C4-2B (cell line): ENCODE measurements at regions not wholly inside any gene's neighbourhood (a gene's known extent, or its start where the extent isn't known, plus 50 kb on each side); places are given as distances from the start of the nearest gene placed in this dataset.

Experiments
- ZFX ChIP-seq: fragments of 450-650 bp; IDR thresholded peaks from 2 replicates; pipeline ENCODE4 v1.6.1; 2017
- TF ChIP-seq, protein P1 (sequence below): fragments of 450-650 bp; conservative IDR thresholded peaks from 2 replicates; pipeline ENCODE4 v1.5.1; 2017; ENCODE audit warnings: mild to moderate bottlenecking

DNA sequence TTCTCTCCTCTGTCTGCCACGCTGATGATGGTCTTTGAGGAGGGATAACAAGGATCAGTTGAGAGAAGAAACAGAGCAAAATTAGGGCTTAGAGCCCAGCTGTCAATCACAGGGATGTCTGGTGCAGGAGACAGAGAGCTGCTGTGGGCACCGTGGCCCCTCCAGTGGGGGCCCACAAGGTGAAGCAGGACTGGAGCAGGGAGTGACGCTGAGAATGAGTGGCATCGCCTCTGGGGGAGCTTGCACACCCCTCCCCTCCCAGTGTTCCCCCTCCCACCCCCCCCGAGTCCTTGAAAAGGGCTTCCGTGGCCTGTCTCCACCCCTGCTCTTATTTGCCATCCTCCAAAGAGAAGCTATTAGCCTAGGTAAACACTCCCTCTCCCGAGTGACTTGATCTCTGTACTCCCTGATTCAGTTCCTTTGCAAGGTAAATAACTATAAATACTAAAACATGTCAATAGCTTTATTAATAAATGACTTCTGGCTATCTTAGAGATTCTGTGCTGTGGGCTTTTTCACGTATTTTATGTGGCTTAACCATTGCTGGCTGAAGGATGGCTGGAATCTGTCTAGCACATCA is 440.0 kb downstream of the ZNF536 start:
- TF ChIP-seq, protein P1, sequence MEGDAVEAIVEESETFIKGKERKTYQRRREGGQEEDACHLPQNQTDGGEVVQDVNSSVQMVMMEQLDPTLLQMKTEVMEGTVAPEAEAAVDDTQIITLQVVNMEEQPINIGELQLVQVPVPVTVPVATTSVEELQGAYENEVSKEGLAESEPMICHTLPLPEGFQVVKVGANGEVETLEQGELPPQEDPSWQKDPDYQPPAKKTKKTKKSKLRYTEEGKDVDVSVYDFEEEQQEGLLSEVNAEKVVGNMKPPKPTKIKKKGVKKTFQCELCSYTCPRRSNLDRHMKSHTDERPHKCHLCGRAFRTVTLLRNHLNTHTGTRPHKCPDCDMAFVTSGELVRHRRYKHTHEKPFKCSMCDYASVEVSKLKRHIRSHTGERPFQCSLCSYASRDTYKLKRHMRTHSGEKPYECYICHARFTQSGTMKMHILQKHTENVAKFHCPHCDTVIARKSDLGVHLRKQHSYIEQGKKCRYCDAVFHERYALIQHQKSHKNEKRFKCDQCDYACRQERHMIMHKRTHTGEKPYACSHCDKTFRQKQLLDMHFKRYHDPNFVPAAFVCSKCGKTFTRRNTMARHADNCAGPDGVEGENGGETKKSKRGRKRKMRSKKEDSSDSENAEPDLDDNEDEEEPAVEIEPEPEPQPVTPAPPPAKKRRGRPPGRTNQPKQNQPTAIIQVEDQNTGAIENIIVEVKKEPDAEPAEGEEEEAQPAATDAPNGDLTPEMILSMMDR, result no peak
- no peak for TF ChIP-seq ZFX
